A673 (cell line): ENCODE measurements at regions not wholly inside any gene's neighbourhood (a gene's known extent, or its start where the extent isn't known, plus 50 kb on each side); places are given as distances from the start of the nearest gene placed in this dataset.

Experiments
- EZH2 ChIP-seq: fragments of 200-600 bp; sonication (generic); IDR thresholded peaks from 2 replicates; pipeline ENCODE4 v1.6.1; 2017; ENCODE audit warnings: borderline replicate concordance, low read depth, mild to moderate bottlenecking, mixed read lengths, antibody characterized with exemption, low read length; ENCODE audit not compliant: poor library complexity, severe bottlenecking
- TF ChIP-seq, protein P1 (sequence below): fragments of 300-800, 200-600 bp; sonication (generic); conservative IDR thresholded peaks from 2 replicates; pipeline ENCODE4 v1.5.1; 2017; ENCODE audit warnings: low read depth, mild to moderate bottlenecking, antibody characterized with exemption, low read length, moderate library complexity, mixed read lengths

DNA sequence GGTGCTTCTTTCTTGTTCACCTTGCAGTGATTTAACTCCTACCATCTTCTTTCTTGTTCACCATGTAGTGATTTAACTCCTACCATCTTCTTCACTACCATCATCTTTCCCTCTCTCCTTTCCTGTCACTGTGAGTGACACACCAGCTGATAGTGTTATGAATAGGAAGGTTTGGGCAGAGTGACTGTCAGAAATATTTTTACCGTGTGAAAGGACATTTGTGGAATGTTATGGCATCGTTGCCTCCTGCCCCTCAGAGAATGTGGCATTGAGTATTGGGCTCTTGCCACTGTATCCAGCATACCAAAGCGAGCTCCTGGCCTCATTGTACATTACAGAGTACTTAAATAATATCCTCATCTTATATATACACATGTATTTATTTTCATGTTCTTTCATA lies 90.8 kb upstream of the AMOT start:
- TF ChIP-seq, protein P1, sequence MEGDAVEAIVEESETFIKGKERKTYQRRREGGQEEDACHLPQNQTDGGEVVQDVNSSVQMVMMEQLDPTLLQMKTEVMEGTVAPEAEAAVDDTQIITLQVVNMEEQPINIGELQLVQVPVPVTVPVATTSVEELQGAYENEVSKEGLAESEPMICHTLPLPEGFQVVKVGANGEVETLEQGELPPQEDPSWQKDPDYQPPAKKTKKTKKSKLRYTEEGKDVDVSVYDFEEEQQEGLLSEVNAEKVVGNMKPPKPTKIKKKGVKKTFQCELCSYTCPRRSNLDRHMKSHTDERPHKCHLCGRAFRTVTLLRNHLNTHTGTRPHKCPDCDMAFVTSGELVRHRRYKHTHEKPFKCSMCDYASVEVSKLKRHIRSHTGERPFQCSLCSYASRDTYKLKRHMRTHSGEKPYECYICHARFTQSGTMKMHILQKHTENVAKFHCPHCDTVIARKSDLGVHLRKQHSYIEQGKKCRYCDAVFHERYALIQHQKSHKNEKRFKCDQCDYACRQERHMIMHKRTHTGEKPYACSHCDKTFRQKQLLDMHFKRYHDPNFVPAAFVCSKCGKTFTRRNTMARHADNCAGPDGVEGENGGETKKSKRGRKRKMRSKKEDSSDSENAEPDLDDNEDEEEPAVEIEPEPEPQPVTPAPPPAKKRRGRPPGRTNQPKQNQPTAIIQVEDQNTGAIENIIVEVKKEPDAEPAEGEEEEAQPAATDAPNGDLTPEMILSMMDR: no peak
- TF ChIP-seq EZH2: no peak
